AG04450 (cell line): ENCODE measurements at regions not wholly inside any gene's neighbourhood (a gene's known extent, or its start where the extent isn't known, plus 50 kb on each side); places are given as distances from the start of the nearest gene placed in this dataset.

ENCODE experiments used
- CTCF ChIA-PET: fragments of 300-600, 350-600 bp; formaldehyde crosslinking; extraction: SDS; loops from one replicate; lab custom pipeline; 2022; ENCODE audit warnings: antibody characterized with exemption, inconsistent platforms; lab: Charles Lee
- POLR2A ChIA-PET: fragments of 350-600 bp; formaldehyde crosslinking; extraction: SDS; loops from one replicate; lab custom pipeline; 2021; ENCODE audit warnings: antibody characterized with exemption, inconsistent platforms; lab: Yijun Ruan, JAX
- DNase-seq: peaks from one replicate; pipeline ENCODE4 v3.0.0-alpha.2; 2011; ENCODE audit warnings: low read depth, low spot score
- H3K27ac ChIP-seq: one replicate; pipeline ENCODE4 v1.5.1; 2012; ENCODE audit warnings: low read depth, low read length, control low read depth
- H3K27me3 ChIP-seq: one replicate; pipeline ENCODE4 v1.6.0; 2012; ENCODE audit warnings: low read length; ENCODE audit not compliant: control insufficient read depth, insufficient read depth
- H3K4me3 ChIP-seq: 2 replicates; pipeline ENCODE4 v1.5.1; 2011; ENCODE audit warnings: mild to moderate bottlenecking, low read depth, low read length, control low read depth
- H3K9me3 ChIP-seq: 2 replicates; pipeline ENCODE4 v1.5.1; 2012; ENCODE audit warnings: low read length; ENCODE audit not compliant: control insufficient read depth, insufficient read depth
- CTCF ChIP-seq: IDR thresholded peaks from 2 replicates; pipeline ENCODE4 v1.5.1; 2011; ENCODE audit warnings: low read depth, low read length, control low read depth, inconsistent platforms

GRCh38 chr2:225773148-225773547 is 373.6 kb downstream of the NYAP2 start:
- Histone ChIP-seq H3K27me3 (no peaks in the 10 kb centered on the region), H3K9me3 (no peaks in the 10 kb centered on the region), H3K27ac (no peak overlapping the region), H3K4me3 (no peak overlapping the region)
- CTCF ChIA-PET = no interaction called here
- no peak for DNase-seq
- TF ChIP-seq CTCF = no peak
- POLR2A ChIA-PET = no interaction called here

GRCh38 chr2:225771701-225772100 is 372.2 kb downstream of the NYAP2 start:
- Histone ChIP-seq H3K27me3 (no peaks in the 10 kb centered on the region), H3K27ac (no peak overlapping the region), H3K9me3 (no peaks in the 10 kb centered on the region), H3K4me3 (no peak overlapping the region)
- ChIA-PET CTCF (no interaction called here), POLR2A (no interaction called here)
- TF ChIP-seq CTCF = no peak
- DNase-seq = no peak

GRCh38 chr2:225768741-225769140 is 369.2 kb downstream of the NYAP2 start:
- Histone ChIP-seq H3K4me3 (no peak overlapping the region), H3K27ac (no peak overlapping the region), H3K9me3 (no peaks in the 10 kb centered on the region), H3K27me3 (no peaks in the 10 kb centered on the region)
- CTCF ChIA-PET = no interaction called here
- TF ChIP-seq CTCF = no peak
- DNase-seq = no peak
- POLR2A ChIA-PET = no interaction called here

GRCh38 chr2:225766431-225766830 is 366.9 kb downstream of the NYAP2 start:
- Histone ChIP-seq H3K4me3 (no peak overlapping the region), H3K27me3 (no peaks in the 10 kb centered on the region), H3K27ac (no peak overlapping the region), H3K9me3 (no peaks in the 10 kb centered on the region)
- CTCF ChIA-PET = interaction anchor here (0.9 kb wide), 1 partner anchor 586 kb away, joined by 3 read pairs; no protein-coding TSS in a partner anchor
- TF ChIP-seq CTCF = no peak
- POLR2A ChIA-PET = no interaction called here
- DNase-seq = no peak

- CTCF ChIA-PET = interaction anchor here (0.9 kb wide), 1 partner anchor 585 kb away, joined by 3 read pairs; no protein-coding TSS in a partner anchor
- no peaks in the 10 kb centered on the region for H3K9me3 ChIP-seq
- no peak for DNase-seq
Measured at GRCh38 chr2:225765820-225766219, 366.3 kb downstream of the NYAP2 start.

More at GRCh38 chr2:225765820-225766219, 366.3 kb downstream of the NYAP2 start:
- Histone ChIP-seq H3K4me3 (no peak overlapping the region), H3K27me3 (no peaks in the 10 kb centered on the region), H3K27ac (no peak overlapping the region)
- POLR2A ChIA-PET = interaction anchor here (0.6 kb wide), 1 partner anchor 1021 kb away, joined by 3 read pairs; no protein-coding TSS in a partner anchor
- TF ChIP-seq CTCF = no peak
